GM12891 (cell line): ENCODE measurements at regions not wholly inside any gene's neighbourhood (a gene's known extent, or its start where the extent isn't known, plus 50 kb on each side); places are given as distances from the start of the nearest gene placed in this dataset.

Source experiments
- POLR2A ChIP-seq: IDR thresholded peaks from 2 replicates; pipeline ENCODE4 v1.6.1; 2011; ENCODE audit warnings: low read depth, low read length, control low read depth
- POLR2AphosphoS5 ChIP-seq: IDR thresholded peaks from 2 replicates; pipeline ENCODE4 v1.6.1; 2011; ENCODE audit warnings: low read depth, low read length, control low read depth

- TF ChIP-seq POLR2AphosphoS5: no peak
- TF ChIP-seq POLR2A: no peak
These were observed 371.5 kb downstream of the ALG10 start for GRCh38 chr12:34393821-34394150.
